HG02623 (cell line): ENCODE measurements at regions not wholly inside any gene's neighbourhood (a gene's known extent, or its start where the extent isn't known, plus 50 kb on each side); places are given as distances from the start of the nearest gene placed in this dataset.
"Not testable (repeated sequence)": the region's sequence is repeated elsewhere in the genome, so short reads cannot be mapped to it uniquely, and the experiment has no call there.

Experiments used
- ATAC-seq: cut with Tn5 transposase; IDR thresholded peaks from one replicate; pipeline ENCODE4 v1.9.1; 2021; ENCODE audit warnings: moderate library complexity; ENCODE audit not compliant: unreplicated experiment

DNA sequence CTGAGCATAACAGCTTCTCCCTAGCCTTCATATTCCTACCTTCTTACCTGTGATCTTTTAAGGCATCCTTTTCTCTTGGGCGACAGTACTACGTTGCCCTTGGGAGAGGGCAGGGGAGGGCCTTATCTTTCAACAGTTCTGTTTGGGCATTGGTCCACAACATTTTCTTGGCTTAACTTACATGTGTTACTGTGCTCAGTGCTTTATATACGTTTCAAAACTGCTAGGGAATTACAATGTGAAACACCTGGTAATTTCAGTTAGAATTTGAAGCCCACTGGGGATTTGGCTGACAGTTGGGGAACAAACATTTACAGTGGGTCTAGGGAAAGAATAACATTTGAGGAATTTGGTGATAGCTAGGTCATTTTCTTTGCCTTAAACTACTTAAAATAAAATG, 667.1 kb downstream of the PRIM2 start:
- ATAC-seq: not testable (repeated sequence)

DNA sequence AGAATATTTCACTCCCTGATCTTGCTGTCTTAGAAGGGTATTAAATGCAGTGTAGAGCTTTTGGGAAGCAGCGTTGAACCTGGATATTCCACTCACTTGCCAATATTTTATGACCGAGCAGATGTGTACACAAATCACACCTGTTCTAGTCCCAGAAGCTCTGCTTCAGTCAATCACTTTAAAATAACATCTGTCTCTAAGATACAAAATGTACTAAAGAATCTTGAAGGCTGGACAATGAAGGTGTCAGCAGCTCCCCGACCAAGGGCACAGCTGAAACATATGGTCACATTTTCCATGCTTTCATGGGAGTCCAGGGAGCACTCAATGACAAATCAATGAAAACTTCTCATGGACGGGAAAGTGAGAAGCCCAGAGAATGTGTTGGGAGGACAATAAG, 668.3 kb downstream of the PRIM2 start:
- ATAC-seq: not testable (repeated sequence)

DNA sequence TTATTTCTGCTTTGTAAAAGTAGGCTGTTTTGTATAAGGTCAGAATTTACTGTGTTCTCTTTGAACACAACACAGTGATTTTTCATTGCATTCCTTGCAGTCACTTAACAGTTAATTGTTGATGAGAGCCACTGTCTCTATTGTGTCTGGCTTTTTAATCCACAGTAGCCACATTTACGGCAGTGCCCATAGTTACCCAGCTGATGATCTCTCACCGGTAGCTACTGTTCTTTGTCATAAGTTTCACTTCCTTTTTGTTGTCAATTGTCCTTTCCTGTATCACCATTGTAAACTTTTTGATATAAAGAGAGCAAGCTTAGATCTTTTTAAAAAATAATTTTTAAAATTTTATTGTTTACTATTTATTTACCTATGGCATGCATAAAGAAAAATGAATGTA, 669.2 kb downstream of the PRIM2 start:
- ATAC-seq: peak; percentile 100

DNA sequence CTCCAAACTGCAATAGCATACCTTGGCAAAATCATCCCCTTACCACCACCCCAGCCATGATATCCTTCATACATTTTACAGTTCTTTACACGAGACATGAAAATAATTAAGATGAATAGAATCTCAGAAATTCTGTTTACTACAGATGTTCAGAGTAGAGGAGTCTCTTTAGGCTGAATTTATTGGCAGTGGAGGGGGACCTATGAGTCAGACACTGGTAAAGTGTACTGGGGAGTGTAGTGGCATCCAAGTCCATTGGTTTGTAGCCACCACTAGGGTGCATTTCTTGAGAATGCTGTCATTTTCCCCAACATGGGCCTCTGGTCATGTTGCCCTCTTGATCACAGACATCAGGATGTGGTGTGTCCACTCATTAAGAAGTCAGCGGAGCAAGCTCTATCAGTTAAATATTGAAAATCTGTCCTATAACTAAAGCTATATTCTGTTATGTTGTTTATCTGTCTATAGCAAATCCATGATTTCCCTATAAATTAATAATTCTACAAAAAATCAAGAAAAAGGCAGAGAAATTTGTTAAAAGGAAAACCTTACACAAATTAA, 672.2 kb downstream of the PRIM2 start:
- not testable (repeated sequence) for ATAC-seq

DNA sequence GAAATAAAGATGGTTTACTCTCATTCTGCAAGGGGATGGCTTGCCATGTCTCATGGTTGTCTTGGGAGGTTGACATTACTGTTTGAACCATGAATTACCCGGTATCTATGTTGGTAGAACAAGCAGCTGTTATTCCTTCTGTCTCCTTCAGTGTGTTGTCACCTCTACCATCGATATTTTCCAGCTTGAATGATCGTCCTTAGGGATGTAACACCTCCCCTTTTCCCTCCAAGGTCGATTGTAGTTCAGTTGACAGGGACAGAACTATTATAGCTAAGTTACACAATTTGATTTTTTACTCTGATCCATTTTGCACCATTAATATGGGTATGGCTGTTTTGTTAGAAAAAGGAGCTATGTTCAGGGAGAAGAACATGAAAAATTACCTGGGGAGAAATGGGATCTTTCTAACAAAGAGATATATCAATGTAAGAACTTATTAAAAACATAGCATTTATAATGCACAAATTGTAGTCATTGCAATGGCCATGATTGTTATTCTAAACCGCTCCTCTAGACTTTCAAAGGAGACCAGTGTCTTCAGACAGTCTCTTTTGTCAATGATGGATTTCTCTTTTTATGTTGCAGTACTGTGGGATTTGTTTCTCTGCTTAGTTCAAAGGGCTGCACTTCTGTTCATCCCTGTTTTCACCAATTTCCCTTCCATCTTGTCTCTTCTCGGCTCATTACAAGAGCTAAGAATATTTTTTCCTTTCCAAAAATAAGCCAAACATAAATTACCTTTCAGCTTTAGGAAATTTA, 681.6 kb downstream of the PRIM2 start:
- ATAC-seq: not testable (repeated sequence)

DNA sequence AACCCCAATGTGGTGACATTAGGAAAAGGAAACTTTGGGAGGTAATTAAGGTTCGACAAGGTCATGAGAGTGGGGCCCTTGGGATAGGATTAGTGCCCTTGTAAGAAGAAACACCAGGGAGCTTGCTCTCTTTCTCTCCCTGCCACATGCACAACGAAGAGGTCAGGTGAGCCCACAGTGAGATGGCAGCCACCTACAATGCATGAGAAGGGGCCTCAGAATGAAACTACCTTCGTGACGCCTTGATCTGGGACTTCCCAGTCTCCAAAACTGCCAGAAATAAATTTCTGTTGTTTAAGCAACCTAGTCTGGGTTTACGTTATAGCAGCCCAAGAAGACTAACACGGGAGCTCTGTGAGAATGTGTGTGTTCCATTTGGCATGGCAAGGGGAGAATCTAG, 682.8 kb downstream of the PRIM2 start:
- not testable (repeated sequence) for ATAC-seq

DNA sequence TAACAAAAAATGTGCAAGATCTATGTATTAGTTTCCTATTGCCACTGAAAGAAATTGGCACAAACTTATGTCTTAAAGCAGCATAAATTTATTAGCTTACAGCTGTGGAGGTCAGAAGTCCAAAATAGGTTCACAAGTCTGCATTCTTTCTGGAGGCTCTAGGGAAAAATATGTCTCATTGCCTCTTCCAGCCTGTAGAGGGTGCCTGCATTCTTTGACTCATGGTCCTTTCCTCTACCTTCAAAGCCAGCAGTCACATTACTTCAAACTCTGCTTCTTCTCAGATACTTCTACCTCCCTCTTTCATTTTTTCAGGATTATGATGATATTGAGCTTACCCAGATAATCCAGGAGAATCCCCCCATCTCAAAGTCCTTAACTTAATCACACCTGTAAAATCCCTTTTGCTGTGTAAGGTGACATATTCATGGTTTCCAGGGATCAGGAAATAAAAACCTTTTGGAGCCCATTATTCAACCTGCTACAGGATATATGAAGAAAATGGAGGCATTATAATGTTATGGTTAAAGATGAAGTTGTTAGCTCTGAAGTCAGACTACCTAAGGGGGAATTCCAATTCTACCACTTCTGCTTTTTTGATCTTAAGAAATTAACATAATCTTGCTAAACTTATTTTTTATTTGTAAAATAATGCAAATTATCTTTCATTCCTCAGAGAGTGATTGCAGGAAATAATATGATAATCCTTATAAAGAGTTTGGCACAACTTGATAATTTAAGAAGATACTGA, 686.2 kb downstream of the PRIM2 start:
- ATAC-seq: not testable (repeated sequence)

DNA sequence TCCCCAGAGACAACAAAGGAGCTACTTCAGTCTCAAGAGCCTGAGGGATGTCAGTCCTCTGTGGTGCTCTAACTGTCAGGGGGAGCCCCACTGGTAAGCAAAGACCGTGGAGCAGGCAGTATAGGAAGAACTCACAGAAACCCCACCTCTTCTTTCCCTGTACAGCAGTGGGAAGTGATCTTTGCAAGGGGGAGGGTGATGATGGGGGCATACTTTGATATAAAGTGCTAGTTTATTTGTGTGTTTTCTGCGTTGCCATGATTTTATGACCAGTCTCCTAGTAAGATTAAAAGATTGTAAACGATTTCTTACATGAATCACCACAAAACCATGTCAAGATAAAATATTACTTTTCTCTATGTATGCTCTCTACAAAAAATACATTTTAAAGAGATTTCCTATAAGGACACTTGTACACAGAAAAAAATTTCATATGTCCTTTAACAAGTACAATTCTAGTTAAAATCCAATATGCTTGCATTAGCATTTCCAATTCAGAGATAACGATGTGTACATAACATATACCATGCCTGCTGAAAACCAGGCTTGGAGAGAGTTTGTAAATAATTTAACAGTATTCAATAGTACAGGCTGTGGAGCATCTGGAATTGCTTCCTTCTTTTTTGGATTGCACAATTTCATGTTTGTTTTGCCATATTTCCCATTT, 690.0 kb downstream of the PRIM2 start:
- ATAC-seq: not testable (repeated sequence)

DNA sequence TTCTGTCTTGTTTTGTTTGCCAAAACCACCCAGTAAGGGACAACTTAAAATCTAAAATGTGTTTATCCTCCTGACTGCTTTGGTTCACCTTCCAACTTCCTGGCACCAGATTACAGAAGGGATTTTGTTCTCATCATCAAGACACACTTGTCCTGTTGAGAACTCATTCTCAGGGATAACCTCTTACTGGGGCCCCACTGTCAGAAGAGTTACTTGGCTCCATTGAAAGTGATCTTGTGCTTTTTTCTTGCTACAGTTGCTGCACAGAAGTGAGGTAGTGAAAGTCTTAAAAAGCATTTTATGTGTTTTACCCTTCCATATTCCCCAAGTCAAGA, 690.5 kb downstream of the PRIM2 start:
- not testable (repeated sequence) for ATAC-seq

DNA sequence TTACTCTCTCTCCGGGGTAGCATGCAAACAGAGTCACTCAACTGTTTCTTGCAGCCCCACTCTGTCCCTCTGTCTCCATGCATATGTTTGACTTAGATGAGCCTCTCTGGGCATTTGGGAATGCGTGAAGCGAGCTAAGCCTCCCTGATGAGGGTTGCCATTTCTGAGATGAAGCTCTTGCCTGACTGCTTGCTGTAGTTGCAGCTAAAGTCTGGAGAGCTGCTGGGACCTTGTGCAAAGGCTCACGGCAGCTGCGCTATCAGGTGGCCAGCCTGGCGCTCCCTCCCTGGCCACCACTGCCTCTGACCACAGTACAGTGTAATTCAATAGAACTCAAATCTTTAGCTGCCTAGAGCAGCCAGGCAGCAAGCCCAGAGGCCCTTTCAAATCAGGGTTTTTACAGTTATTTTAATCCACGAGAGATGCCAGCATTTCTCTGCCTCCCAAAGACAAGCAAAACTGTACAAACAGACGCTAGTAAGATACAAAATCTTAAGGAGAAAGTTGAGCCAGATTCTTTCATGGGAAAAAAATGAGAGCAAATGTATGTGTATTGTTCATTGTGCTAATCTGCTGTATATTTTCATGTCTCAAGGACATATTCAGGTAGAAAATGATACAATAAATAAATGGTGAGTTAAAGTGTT, 694.6 kb downstream of the PRIM2 start:
- not testable (repeated sequence) for ATAC-seq

DNA sequence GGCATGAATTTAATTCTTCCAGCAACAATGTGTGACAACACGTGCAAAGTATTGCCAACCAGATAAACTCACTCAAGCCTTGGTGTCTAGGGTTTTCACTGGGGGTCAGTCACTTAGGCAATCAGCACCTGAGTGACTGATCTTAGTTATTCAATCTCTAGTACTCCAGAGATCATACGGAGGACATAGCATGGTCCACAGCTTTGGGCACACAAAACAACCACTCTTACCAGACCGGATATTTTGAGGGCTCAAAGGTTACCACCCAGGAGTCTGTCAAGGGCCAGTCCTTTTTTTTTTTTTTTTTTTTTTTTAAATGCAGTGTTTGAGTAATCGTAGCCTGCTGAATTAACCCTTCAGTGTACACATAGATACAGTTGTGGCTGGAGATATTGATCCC, 699.2 kb downstream of the PRIM2 start:
- ATAC-seq: not testable (repeated sequence)

DNA sequence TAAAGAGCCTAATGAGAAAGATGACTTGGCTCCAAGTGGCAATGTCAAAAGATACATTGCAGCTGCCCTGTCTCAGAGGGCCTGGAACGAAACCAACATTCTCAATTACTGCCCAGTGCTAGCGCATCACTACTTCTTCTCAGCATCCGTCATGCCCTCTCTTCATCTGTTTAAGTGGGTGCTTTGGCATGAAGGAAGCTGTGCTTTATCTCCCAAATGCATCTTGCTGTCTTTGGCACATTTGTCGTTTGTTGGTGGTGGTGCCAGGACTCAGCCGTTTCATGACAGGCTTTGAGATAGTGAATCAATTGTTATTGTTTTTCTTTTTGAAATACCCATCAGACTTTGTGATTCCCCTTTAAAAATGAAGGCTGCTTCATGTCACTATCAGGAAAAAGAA, 710.8 kb downstream of the PRIM2 start:
- ATAC-seq: not testable (repeated sequence)

DNA sequence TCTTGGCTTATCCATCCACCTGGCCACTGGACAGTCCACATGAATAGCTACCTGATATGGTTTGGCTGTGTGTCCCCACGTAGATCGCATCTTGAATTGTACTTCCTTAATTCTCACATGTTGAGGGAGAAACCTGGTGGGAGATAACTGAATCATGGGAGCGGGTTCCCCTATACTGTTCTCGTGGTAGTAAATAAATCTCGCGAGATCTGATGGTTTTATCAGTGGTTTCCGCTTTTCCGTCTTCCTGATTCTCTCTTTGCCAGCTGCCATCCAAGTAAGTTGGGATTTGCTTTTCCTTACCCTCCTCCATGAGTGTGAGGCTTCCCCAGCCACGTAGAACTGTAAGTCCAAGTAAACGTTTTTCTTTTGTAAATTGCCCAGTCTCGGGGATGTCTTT, 720.8 kb downstream of the PRIM2 start:
- not testable (repeated sequence) for ATAC-seq

DNA sequence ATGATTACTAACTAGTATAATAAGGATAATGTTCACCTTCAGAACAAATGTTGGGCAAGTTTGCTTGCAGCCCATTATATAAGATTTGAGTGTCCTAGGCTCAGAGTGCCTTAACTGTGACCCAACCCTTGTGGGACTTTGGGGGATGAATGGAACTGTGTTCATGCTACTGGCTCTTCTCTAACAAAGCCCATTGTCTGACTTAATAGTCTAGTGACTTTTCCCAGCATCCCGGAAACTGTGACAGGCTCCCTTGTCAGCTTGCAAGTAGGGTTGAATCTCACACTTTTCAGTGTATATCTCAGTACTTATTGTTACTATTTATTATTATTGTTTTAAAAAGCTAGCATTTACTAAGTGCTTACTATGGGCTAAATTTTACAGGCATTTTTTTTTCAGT, 729.2 kb downstream of the PRIM2 start:
- ATAC-seq: not testable (repeated sequence)

DNA sequence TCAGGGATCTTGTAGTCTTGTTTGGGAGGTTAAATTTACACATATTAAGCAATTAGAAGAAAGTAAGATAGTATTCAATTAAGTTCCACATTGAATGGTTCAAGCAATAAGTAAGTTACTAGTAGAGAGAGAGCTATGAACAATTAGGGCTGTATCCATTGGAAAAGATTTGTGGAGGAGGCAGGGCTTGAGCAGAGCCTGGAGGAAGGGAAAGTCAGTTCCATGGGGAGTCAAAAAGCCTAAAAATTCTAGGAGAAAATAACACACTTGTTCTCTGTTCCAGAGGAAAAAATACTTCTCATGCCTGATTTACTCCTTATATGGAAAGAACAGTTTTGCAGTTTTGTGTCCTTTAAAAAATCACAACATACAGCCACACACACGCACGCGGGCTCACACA, 730.0 kb downstream of the PRIM2 start:
- not testable (repeated sequence) for ATAC-seq

DNA sequence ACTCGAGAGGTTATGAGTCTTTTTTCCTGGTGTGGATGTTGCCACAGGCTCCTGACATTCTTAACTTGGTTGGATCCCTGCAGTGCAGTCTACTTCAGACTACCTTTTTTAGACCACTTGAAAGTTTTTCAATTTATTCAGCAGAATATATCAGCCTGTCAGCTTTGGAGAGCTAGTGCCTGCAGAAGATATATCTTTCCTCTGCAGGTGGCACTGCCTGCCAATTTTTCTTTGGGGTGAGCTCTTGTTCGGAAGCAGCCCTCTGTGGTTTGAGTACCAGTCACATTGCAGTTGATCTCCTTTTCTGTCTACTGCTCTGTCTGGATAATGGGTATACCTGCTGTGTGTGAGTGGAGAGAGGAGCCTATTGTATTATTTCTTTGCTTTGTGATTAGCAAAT, 730.4 kb downstream of the PRIM2 start:
- not testable (repeated sequence) for ATAC-seq

DNA sequence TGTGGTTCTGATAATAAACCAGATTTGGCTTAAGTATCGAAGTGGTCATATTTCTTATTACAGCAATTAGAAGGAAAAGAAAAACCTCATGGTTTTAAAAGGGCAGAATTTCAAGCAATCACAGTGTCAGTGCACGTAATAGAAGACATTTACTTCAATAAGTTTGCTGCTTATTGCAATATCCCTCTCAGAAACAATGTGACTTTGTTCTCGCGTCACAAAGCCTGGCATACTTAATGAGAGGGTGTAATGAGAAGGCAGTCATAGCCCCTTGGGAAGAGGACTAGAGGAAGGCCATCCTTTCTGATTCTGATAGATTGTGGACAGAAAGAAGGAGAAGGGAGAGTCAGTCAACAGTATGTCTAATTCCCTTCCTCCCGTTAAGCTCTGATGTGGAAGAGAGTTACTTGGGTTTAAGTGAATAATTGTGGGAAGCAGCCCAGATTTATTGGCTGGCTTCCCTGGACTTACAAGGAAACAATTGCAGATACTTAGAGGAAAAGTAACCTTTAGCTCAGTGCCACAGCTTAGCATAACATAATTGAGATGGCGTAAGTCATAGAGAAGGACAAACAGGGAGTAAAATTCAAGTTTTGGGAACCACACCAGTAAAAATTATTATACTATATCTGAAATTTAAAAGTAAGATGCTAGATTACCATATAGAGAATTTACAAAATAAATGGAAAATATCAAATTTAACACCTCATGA, 738.2 kb downstream of the PRIM2 start:
- not testable (repeated sequence) for ATAC-seq

DNA sequence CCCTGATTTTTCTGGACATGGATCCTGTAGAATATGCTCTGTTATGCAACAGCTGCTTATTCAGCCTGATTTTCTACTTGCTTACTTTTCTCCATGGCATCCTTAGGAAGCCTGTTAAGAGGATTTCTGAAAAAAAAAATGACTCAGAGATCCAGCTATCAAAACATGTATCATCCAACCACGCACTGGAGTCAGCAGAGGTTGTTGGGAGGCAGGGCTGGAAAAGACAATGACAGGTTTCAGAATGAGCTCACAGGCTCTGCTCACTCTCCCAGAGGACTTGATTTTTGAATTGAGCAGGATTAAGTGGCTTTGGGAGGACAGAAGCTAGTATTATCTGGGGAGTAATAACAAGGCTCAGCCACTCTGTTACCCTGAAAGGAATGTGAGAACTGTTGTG, 742.3 kb downstream of the PRIM2 start:
- ATAC-seq: not testable (repeated sequence)

DNA sequence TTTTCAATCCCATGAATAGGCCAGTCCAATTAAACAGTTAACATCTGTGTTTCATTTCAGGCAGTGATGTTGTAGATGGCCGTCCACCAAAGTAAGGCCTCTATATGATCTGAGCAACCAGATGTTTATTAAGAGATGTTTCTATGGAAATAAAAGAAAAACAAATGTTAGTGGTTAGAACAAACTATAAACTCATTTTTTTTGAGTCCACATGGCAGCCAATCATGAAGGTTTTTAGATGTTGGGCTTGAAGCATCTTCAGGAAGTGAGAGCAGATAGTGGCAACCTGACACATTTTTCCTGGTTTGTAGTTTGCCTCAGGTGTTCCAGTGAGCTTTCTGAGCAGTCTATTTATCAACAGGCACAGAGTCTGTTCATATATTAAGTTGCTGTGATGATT, 746.1 kb downstream of the PRIM2 start:
- not testable (repeated sequence) for ATAC-seq

DNA sequence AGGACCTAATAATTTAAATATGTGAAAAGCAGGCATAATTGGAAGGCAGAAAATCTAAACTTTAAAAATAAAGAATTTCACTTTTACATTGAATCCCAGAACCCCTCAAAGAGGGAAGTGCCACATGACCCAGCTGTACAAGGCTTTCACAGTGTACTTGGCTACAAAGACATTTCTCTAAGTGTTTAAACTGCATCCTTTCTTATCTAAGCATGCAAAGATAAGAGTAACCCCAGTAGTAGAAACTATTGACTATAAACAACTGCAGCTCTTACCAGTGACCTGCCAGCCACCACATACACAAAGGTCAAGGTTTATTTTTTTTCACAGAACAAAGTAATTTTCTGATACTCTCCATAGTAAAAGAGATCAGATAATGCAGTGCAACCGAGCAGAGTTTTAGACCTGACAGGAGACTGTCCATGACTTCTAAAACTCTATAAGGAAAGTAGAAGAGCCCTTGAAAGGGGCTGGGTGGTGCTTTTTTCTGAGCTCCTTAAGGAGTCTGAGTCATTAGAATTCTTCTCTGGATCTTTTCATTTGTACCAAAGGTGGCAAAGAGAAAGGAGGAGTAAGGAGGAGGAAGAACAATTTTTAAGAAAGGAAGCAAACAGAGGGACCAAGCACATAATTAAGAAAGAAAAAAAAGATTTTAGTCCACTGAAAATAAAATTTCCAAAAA, 750.6 kb downstream of the PRIM2 start:
- ATAC-seq: not testable (repeated sequence)
